ENCODE measurements at regions not wholly inside any gene's neighbourhood (a gene's known extent, or its start where the extent isn't known, plus 50 kb on each side); places are given as distances from the start of the nearest gene placed in this dataset.

GRCh38 chr21:19771881-19772280 is 1226.3 kb upstream of the NCAM2 start:
- DNase-seq (ENCODE audit: low read depth), result no peak
- no peak overlapping the region for H3K4me3 ChIP-seq (ENCODE audit: low read depth, low read length)
- no peak for TF ChIP-seq CTCF (conservative IDR thresholded peaks at IDR 0.05; ENCODE audit: low read depth, low read length)

- no peak overlapping the region for H3K4me3 ChIP-seq (ENCODE audit: low read depth, low read length)
- no peak for TF ChIP-seq CTCF (conservative IDR thresholded peaks at IDR 0.05; ENCODE audit: low read depth, low read length)
- DNase-seq (ENCODE audit: low read depth), result no peak
These were observed 1222.1 kb upstream of the NCAM2 start for GRCh38 chr21:19776076-19776475.

- TF ChIP-seq CTCF (conservative IDR thresholded peaks at IDR 0.05; ENCODE audit: low read depth, low read length), result no peak
- no peak for DNase-seq (ENCODE audit: low read depth)
- no peak overlapping the region for H3K4me3 ChIP-seq (ENCODE audit: low read depth, low read length)
These were observed 1216.1 kb upstream of the NCAM2 start for GRCh38 chr21:19781881-19782652.

GRCh38 chr21:19785941-19786340 is 1212.3 kb upstream of the NCAM2 start:
- DNase-seq (ENCODE audit: low read depth), result no peak
- TF ChIP-seq CTCF (conservative IDR thresholded peaks at IDR 0.05; ENCODE audit: low read depth, low read length), result no peak
- H3K4me3 ChIP-seq (ENCODE audit: low read depth, low read length), result no peak overlapping the region

GRCh38 chr21:19792004-19792403 is 1206.2 kb upstream of the NCAM2 start:
- no peak for DNase-seq (ENCODE audit: low read depth)
- TF ChIP-seq CTCF (conservative IDR thresholded peaks at IDR 0.05; ENCODE audit: low read depth, low read length), result no peak
- H3K4me3 ChIP-seq (ENCODE audit: low read depth, low read length), result no peak overlapping the region

- DNase-seq (ENCODE audit: low read depth), result no peak
- TF ChIP-seq CTCF (conservative IDR thresholded peaks at IDR 0.05; ENCODE audit: low read depth, low read length), result no peak
- H3K4me3 ChIP-seq (ENCODE audit: low read depth, low read length), result no peak overlapping the region
These were observed 1191.0 kb upstream of the NCAM2 start for GRCh38 chr21:19807201-19807600.

GRCh38 chr21:19810779-19811178 is 1187.4 kb upstream of the NCAM2 start:
- H3K4me3 ChIP-seq (ENCODE audit: low read depth, low read length), result no peak overlapping the region
- no peak for DNase-seq (ENCODE audit: low read depth)
- no peak for TF ChIP-seq CTCF (conservative IDR thresholded peaks at IDR 0.05; ENCODE audit: low read depth, low read length)

Measured in epithelial cell of proximal tubule (primary cell).